AG04450 (cell line): ENCODE measurements at regions not wholly inside any gene's neighbourhood (a gene's known extent, or its start where the extent isn't known, plus 50 kb on each side); places are given as distances from the start of the nearest gene placed in this dataset.
"Not testable (repeated sequence)": the region's sequence is repeated elsewhere in the genome, so short reads cannot be mapped to it uniquely, and the experiment has no call there.

Source experiments
- CTCF ChIA-PET: fragments of 300-600, 350-600 bp; formaldehyde crosslinking; extraction: SDS; loops from one replicate; lab custom pipeline; 2022; ENCODE audit warnings: antibody characterized with exemption, inconsistent platforms; lab: Charles Lee
- POLR2A ChIA-PET: fragments of 350-600 bp; formaldehyde crosslinking; extraction: SDS; loops from one replicate; lab custom pipeline; 2021; ENCODE audit warnings: antibody characterized with exemption, inconsistent platforms; lab: Yijun Ruan, JAX
- DNase-seq: peaks from one replicate; pipeline ENCODE4 v3.0.0-alpha.2; 2011; ENCODE audit warnings: low read depth, low spot score
- H3K27ac ChIP-seq: one replicate; pipeline ENCODE4 v1.5.1; 2012; ENCODE audit warnings: low read depth, low read length, control low read depth
- H3K27me3 ChIP-seq: one replicate; pipeline ENCODE4 v1.6.0; 2012; ENCODE audit warnings: low read length; ENCODE audit not compliant: control insufficient read depth, insufficient read depth
- H3K4me3 ChIP-seq: 2 replicates; pipeline ENCODE4 v1.5.1; 2011; ENCODE audit warnings: mild to moderate bottlenecking, low read depth, low read length, control low read depth
- H3K9me3 ChIP-seq: 2 replicates; pipeline ENCODE4 v1.5.1; 2012; ENCODE audit warnings: low read length; ENCODE audit not compliant: control insufficient read depth, insufficient read depth
- TF ChIP-seq, protein P1 (sequence below): IDR thresholded peaks from 2 replicates; pipeline ENCODE4 v1.5.1; 2011; ENCODE audit warnings: low read depth, low read length, control low read depth, inconsistent platforms

DNA sequence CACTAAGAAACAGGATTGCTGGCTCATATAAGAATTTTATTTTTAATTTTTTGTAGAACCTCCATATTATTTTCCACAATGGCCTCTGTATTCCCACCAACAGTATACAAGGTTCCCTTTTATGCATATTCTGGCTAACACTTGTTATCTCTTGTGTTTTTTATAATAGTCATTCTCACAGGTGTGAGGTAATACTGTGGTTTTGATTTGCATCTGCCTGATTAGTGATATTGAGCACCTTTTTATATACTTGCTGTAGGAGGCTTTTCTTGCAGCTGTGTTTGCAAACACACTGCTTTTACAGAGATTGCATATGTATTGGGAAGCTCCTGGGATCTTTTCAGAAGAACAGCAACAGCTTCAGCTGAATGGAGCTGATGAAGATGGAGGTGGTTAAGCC lies 164.8 kb downstream of the DEPDC1B start:
- ChIA-PET POLR2A (no interaction called here), CTCF (no interaction called here)
- Histone ChIP-seq H3K4me3 (no peak overlapping the region), H3K27ac (no peak overlapping the region), H3K9me3 (no peaks in the 10 kb centered on the region; the same call in 1 of the 2 replicates), H3K27me3 (no peaks in the 10 kb centered on the region)
- no peak for DNase-seq
- TF ChIP-seq, protein P1, sequence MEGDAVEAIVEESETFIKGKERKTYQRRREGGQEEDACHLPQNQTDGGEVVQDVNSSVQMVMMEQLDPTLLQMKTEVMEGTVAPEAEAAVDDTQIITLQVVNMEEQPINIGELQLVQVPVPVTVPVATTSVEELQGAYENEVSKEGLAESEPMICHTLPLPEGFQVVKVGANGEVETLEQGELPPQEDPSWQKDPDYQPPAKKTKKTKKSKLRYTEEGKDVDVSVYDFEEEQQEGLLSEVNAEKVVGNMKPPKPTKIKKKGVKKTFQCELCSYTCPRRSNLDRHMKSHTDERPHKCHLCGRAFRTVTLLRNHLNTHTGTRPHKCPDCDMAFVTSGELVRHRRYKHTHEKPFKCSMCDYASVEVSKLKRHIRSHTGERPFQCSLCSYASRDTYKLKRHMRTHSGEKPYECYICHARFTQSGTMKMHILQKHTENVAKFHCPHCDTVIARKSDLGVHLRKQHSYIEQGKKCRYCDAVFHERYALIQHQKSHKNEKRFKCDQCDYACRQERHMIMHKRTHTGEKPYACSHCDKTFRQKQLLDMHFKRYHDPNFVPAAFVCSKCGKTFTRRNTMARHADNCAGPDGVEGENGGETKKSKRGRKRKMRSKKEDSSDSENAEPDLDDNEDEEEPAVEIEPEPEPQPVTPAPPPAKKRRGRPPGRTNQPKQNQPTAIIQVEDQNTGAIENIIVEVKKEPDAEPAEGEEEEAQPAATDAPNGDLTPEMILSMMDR, result no peak

DNA sequence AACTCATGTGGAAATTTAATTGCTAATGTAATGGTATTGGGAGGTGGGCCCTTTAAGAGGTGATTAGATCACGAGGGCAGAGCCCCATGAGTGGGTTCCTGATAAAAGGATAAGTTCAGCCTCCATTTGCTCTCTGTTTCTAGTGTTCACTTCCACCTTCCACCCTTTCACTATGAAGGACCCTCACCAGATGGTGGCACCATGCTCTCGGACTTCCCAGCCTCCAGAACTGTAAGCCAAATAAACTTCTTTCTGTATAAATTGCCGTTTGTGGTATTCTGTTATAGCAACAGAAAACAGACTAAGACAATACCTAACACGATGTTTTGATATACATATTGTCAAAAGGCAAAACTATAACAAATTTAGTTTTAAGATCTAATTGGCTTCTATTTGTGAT lies 166.2 kb downstream of the DEPDC1B start:
- no peaks in the 10 kb centered on the region for H3K27me3 ChIP-seq
- CTCF ChIA-PET, result no interaction called here
- TF ChIP-seq, protein P1, result peak; percentile 21; the same call in 1 of the 2 replicates

DNA sequence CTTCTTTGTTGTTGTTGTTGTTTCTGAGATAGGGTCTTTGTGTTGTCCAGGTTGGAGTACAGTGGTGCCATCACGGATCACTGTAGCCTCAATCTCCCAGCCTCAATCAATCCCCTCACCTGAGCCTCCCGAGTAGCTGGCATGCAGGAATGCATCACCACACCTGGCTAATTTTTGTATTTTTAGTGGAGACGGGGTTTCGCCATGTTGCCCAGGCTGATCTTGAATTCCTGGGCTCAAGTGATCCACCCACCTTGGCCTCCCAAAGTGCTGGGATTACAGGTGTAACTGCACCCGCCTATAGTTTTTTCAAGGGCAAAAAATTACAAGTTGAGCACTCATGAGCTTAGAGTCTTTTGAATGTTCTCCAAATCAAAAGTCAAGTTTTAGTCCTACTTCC lies 167.2 kb downstream of the DEPDC1B start:
- H3K27me3 ChIP-seq, POLR2A ChIA-PET, H3K4me3 ChIP-seq, H3K27ac ChIP-seq, DNase-seq, H3K9me3 ChIP-seq, CTCF ChIA-PET: not testable (repeated sequence)

More for the DNA sequence above, 166.2 kb downstream of the DEPDC1B start:
- no peak for DNase-seq
- Histone ChIP-seq H3K27ac (no peak overlapping the region), H3K4me3 (no peak overlapping the region), H3K9me3 (no peaks in the 10 kb centered on the region; the same call in 1 of the 2 replicates)
- POLR2A ChIA-PET, result no interaction called here

DNA sequence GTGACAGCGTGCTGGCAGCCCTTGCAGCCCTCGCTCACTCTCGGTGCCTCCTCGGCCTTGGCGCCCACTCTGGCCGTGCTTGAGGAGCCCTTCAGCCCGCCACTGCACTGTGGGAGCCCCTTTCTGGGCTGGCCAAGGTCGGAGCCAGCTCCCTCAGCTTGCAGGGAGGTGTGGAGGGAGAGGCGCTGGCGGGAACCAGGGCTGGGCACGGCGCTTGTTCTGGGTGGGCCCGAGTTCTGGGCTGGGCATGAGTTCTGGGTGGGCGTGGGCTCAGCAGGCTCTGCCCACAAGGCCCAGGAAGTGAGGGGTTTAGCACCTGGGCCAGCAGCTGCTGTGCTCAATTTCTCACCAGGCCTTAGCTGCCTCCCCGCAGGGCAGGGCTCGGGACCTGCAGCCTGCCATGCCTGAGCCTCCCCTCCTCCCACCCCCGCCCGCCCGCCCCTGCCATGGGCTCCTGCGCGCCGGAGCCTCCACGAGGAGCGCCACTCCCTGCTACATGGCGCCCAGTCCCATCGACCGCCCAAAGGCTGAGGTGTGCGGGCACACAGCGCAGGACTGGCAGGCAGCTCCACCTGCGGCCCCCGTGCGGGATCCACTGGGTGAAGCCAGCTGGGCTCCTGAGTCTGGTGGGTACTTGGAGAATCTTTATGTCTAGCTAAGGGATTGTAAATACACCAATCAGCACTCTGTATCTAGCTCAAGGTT lies 169.7 kb downstream of the DEPDC1B start:
- H3K9me3 ChIP-seq, POLR2A ChIA-PET, H3K27ac ChIP-seq, CTCF ChIA-PET, DNase-seq, H3K4me3 ChIP-seq, H3K27me3 ChIP-seq: not testable (repeated sequence)

DNA sequence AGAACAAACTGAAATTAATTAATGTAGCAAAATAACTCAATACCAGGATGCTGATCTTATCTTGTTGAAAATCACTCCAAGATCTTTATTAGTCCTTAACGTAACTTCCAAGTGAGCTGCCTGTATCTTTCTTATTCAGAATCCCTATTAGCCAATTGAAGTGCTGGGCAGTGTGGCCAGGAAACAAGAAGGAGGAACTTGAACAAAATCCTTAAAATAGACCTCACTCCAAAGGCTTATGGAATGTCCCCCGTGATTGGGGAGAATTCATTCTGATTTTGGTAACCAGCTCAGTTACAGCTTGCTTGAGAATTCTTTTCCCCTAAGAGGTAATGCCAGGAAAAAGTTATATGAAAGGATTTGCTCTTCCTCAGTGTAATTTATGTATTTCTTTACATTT lies 171.0 kb downstream of the DEPDC1B start:
- no peak overlapping the region for H3K27ac ChIP-seq
- TF ChIP-seq, protein P1, result no peak
- H3K4me3 ChIP-seq, result no peak overlapping the region
- no peak for DNase-seq
- POLR2A ChIA-PET, result no interaction called here
- CTCF ChIA-PET, result interaction anchor here (0.6 to 1.2 kb wide), 2 partner anchors 121 to 309 kb away, joined by 3 to 4 read pairs; no protein-coding TSS in a partner anchor
- no peaks in the 10 kb centered on the region; the same call in 1 of the 2 replicates for H3K9me3 ChIP-seq
- H3K27me3 ChIP-seq, result no peaks in the 10 kb centered on the region

DNA sequence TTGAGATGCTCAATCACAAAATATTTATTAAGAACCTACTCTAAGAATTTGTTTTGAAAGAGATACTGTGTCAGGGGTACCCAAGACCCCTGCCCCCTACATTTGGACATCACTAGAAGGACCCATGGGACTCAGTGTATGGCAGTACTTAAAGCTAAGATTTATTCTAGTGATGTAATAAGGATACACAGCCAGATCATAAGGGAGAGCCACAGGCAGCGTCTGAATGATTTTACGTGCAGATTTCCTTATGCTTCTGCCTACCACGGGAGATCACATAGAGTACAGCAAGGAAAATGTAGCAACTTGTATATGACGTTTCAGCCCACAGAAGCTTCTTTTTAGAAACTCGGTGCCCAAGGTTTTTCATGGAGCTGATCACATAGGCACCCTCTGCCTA lies 172.9 kb downstream of the DEPDC1B start:
- Histone ChIP-seq H3K27ac (no peak overlapping the region), H3K4me3 (no peak overlapping the region), H3K27me3 (no peaks in the 10 kb centered on the region), H3K9me3 (no peaks in the 10 kb centered on the region; the same call in 1 of the 2 replicates)
- TF ChIP-seq, protein P1, result no peak
- CTCF ChIA-PET, result no interaction called here
- no peak for DNase-seq
- POLR2A ChIA-PET, result no interaction called here
